ENCODE measurements at regions not wholly inside any gene's neighbourhood (a gene's known extent, or its start where the extent isn't known, plus 50 kb on each side); places are given as distances from the start of the nearest gene placed in this dataset.

DNA sequence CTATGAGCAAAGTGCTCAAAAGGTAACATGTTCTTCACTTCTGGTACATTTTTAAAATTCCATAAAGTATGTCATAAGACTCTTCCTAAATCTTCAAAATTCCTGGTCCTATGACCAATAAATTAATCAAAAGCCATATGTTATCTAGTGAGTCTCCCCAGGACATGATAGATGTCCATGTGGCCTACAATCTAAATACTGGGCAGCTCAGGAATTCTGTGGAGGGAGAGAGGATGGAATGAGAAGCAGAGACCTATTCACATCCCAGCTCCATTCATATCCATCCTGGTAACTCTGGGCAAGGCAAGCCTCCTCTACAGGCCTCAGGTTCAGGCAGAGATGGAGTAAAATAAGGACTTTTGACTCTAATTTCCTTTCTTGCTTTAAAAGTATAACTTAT lies 224.8 kb downstream of the MTERF1 start:
- in situ Hi-C loops (cut with MboI), result no loop called here
- TF ChIP-seq EZH2phosphoT487 (IDR thresholded peaks at IDR 0.05; ENCODE audit: insufficient read depth, low read depth), result no peak
- TF ChIP-seq EZH2 (IDR thresholded peaks at IDR 0.05; ENCODE audit: insufficient read depth, poor library complexity, severe bottlenecking), result no peak

DNA sequence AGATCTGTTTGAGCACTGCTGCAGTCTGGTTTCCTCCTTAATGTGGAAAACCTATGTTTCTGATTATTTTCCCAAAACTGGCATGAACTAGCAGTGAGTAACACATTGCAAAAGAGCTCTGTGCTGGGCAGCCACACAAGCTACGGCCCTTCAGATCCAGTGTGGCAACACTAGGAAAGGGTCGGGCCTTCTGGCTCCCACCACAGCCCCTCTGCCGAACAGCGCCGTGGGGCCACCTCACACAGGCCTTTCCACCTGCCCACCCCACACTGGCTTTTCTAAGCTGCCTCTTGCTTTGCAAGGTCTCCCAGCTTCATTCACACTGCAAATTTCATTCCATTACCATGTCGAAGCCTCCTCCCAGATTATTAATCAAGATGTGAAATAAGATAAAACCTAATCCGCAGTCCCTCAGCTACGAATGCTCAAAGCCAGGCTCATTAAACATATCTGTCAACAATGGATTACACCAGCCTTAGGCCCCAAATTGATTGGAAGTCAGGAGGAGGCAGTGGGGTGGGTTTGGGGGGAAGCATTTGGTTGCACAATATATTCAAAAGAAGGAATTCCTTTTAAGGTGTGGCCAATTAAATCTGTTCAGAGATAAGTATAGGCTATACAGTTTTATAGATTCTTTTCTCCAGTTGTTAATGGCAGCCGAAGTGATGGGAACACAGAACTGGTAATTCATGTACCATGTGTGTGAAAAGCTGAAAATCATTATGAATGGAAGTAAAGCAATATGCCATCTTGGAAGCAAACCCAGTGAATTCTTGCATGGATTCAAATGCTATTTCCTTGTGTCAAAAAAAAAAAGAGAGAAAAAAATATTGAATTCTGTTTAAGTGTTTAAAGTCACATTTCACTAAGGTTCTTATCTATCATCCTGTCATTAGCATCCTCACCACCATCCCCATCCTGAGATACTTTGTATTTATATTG lies 223.7 kb downstream of the MTERF1 start:
- H3K36me3 ChIP-seq (ENCODE audit: low read depth), result no peaks in the 10 kb centered on the region
- H3K79me2 ChIP-seq (ENCODE audit: insufficient read depth), result no peaks in the 10 kb centered on the region
- H4K20me1 ChIP-seq (ENCODE audit: insufficient read depth), result no peaks in the 10 kb centered on the region
- peak overlapping the region; percentile 79 for H3K27ac ChIP-seq
- H3K4me1 ChIP-seq (ENCODE audit: insufficient read depth), result peaks cover 25% of the 10 kb centered on the region
- no peaks in the 10 kb centered on the region for H3K27me3 ChIP-seq (replicated peaks; ENCODE audit: insufficient read depth)
- no peaks in the 10 kb centered on the region for H3K9me2 ChIP-seq (ENCODE audit: insufficient read depth)
- H3K9ac ChIP-seq, result peak overlapping the region; percentile 22
- peak overlapping the region; percentile 49 for H2AFZ ChIP-seq
- H3K4me2 ChIP-seq (ENCODE audit: unreplicated experiment), result peak overlapping the region; percentile 63
- no peak for TF ChIP-seq EZH2 (IDR thresholded peaks at IDR 0.05; ENCODE audit: insufficient read depth, poor library complexity, severe bottlenecking)
- TF ChIP-seq EZH2phosphoT487 (IDR thresholded peaks at IDR 0.05; ENCODE audit: insufficient read depth, low read depth), result 0 out of 2 replicates have a peak, but pooled peaks have one; percentile 26
- in situ Hi-C loops (cut with MboI), result no loop called here
- peak overlapping the region; percentile 5 for H3K4me3 ChIP-seq
- peak; percentile 93 for DNase-seq
- H3F3A ChIP-seq (ENCODE audit: insufficient read depth), result peaks cover 26% of the 10 kb centered on the region
- 3 to 7% methylated on average over 9 of the region's 9 CpGs for WGBS, 2 experiments (ENCODE audit: low coverage in 1 of 2, low lambda C conversion rate in 2 of 2, missing lambda C conversion rate in 2 of 2)
- no peaks in the 10 kb centered on the region for H3K9me3 ChIP-seq (ENCODE audit: low read depth)

More for the DNA sequence above, 224.8 kb downstream of the MTERF1 start:
- no peak for DNase-seq
- no peak overlapping the region for H2AFZ ChIP-seq
- H3K4me2 ChIP-seq (ENCODE audit: unreplicated experiment), result peak overlapping the region; percentile 63
- peaks cover 26% of the 10 kb centered on the region for H3F3A ChIP-seq (ENCODE audit: insufficient read depth)
- no peaks in the 10 kb centered on the region for H3K9me2 ChIP-seq (ENCODE audit: insufficient read depth)
- no peaks in the 10 kb centered on the region for H3K79me2 ChIP-seq (ENCODE audit: insufficient read depth)
- no peaks in the 10 kb centered on the region for H3K9me3 ChIP-seq (ENCODE audit: low read depth)
- H3K4me1 ChIP-seq (ENCODE audit: insufficient read depth), result peaks cover 25% of the 10 kb centered on the region
- H4K20me1 ChIP-seq (ENCODE audit: insufficient read depth), result no peaks in the 10 kb centered on the region
- no peak overlapping the region for H3K9ac ChIP-seq
- no peaks in the 10 kb centered on the region for H3K27me3 ChIP-seq (replicated peaks; ENCODE audit: insufficient read depth)
- no peaks in the 10 kb centered on the region for H3K36me3 ChIP-seq (ENCODE audit: low read depth)
- H3K4me3 ChIP-seq, result no peak overlapping the region
- H3K27ac ChIP-seq, result peak overlapping the region; percentile 79; the same call in 1 of the 2 replicates

DNA sequence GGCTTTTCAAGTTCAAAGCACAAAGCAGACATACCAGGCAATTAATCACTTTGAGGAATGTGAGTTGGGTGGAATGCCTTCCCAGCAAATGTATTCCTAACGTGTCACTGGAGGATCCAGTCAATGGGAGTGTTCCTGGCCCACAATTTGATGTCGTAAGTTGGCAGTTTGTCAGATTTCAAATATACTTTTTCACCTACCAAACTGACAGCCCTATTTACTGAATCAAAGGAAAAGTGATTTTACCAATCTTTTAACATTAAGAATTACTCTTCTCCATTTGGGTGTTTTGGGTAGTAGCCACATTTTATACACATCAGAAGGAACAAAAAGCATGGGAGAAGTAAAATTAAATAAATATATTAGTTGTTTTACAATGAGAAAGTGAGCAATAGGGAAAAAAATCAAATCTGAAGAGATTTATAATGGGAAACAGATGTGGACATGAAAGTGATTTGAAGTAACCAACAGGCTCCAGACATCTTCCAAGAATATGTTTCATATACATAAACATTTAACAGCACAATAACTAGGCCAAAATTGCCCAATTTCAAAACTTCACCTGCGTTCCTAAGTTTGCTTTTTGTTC lies 222.9 kb downstream of the MTERF1 start:
- H3K4me2 ChIP-seq (ENCODE audit: unreplicated experiment), result peak overlapping the region; percentile 63
- peak overlapping the region; percentile 5 for H3K4me3 ChIP-seq
- no peaks in the 10 kb centered on the region for H3K79me2 ChIP-seq (ENCODE audit: insufficient read depth)
- peaks cover 26% of the 10 kb centered on the region for H3F3A ChIP-seq (ENCODE audit: insufficient read depth)
- no peak overlapping the region for H3K9ac ChIP-seq
- H3K9me3 ChIP-seq (ENCODE audit: low read depth), result no peaks in the 10 kb centered on the region
- no peaks in the 10 kb centered on the region for H3K9me2 ChIP-seq (ENCODE audit: insufficient read depth)
- peak overlapping the region; percentile 79 for H3K27ac ChIP-seq
- H3K27me3 ChIP-seq (replicated peaks; ENCODE audit: insufficient read depth), result no peaks in the 10 kb centered on the region
- no peaks in the 10 kb centered on the region for H3K36me3 ChIP-seq (ENCODE audit: low read depth)
- TF ChIP-seq EZH2phosphoT487 (IDR thresholded peaks at IDR 0.05; ENCODE audit: insufficient read depth, low read depth), result no peak
- TF ChIP-seq EZH2 (IDR thresholded peaks at IDR 0.05; ENCODE audit: insufficient read depth, poor library complexity, severe bottlenecking), result no peak
- in situ Hi-C loops (cut with MboI), result no loop called here
- H2AFZ ChIP-seq, result no peak overlapping the region
- H4K20me1 ChIP-seq (ENCODE audit: insufficient read depth), result no peaks in the 10 kb centered on the region
- WGBS, 2 experiments (ENCODE audit: low coverage in 1 of 2, low lambda C conversion rate in 2 of 2, missing lambda C conversion rate in 2 of 2), result 11 to 19% methylated on average over 3 of the region's 3 CpGs
- peak; percentile 86 for DNase-seq
- H3K4me1 ChIP-seq (ENCODE audit: insufficient read depth), result peaks cover 25% of the 10 kb centered on the region

DNA sequence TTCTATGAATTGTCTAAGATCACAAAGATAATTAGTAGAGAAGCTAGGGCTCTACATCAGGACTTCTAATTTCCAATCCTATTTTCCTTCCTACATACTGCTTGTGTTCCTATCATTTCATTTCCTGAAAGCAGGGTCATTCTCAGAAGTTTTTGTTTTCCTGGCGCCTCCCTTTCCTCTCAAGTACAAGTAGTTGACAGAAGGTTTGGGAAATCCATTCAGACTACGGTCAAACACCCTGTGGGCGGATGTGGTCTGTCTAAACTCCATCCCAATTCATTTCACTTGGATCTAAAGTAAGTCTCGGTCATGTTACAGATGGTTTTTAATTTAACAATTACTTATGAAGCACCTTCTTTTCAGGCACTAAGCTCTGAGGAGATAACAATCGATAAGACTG lies 221.4 kb downstream of the MTERF1 start:
- TF ChIP-seq EZH2 (IDR thresholded peaks at IDR 0.05; ENCODE audit: insufficient read depth, poor library complexity, severe bottlenecking) (no peak), EZH2phosphoT487 (IDR thresholded peaks at IDR 0.05; ENCODE audit: insufficient read depth, low read depth) (no peak)
- 0 out of 2 replicates have a peak, but pooled peaks cover 2% of the 10 kb centered on the region for H3K27me3 ChIP-seq (replicated peaks; ENCODE audit: insufficient read depth)
- H3K4me2 ChIP-seq (ENCODE audit: unreplicated experiment), result no peak overlapping the region
- peaks cover 25% of the 10 kb centered on the region for H3K4me1 ChIP-seq (ENCODE audit: insufficient read depth)
- peaks cover 26% of the 10 kb centered on the region for H3F3A ChIP-seq (ENCODE audit: insufficient read depth)
- H3K9me3 ChIP-seq (ENCODE audit: low read depth), result no peaks in the 10 kb centered on the region
- H3K9ac ChIP-seq, result no peak overlapping the region
- H3K27ac ChIP-seq, result no peak overlapping the region
- H3K36me3 ChIP-seq (ENCODE audit: low read depth), result no peaks in the 10 kb centered on the region
- 97 to 99% methylated on average over 5 of the region's 5 CpGs for WGBS, 2 experiments (ENCODE audit: low coverage in 1 of 2, low lambda C conversion rate in 2 of 2, missing lambda C conversion rate in 2 of 2)
- no peak for DNase-seq
- in situ Hi-C loops (cut with MboI), result no loop called here
- H3K79me2 ChIP-seq (ENCODE audit: insufficient read depth), result no peaks in the 10 kb centered on the region
- H3K9me2 ChIP-seq (ENCODE audit: insufficient read depth), result no peaks in the 10 kb centered on the region
- H3K4me3 ChIP-seq, result no peak overlapping the region
- H2AFZ ChIP-seq, result no peak overlapping the region
- no peaks in the 10 kb centered on the region for H4K20me1 ChIP-seq (ENCODE audit: insufficient read depth)

Measured in GM23248 (cell line).